Esophagus squamous epithelium (tissue), 5 donors: ENCODE measurements at regions not wholly inside any gene's neighbourhood (a gene's known extent, or its start where the extent isn't known, plus 50 kb on each side); places are given as distances from the start of the nearest gene placed in this dataset.

Experiments
- DNase-seq: peaks from one replicate; lab custom pipeline; 2025; lab: John Stamatoyannopoulos, UW
- H3K27ac ChIP-seq, 4 donors: fragments of 200-600 bp; sonication (generic); one replicate each; pipeline ENCODE4 v1.5.1; 2016 to 2019; ENCODE audit warnings: mild to moderate bottlenecking in 1 of 4
- H3K27me3 ChIP-seq, 4 donors: fragments of 200-600 bp; sonication (generic); 1 replicate in 3 of 4; 2 replicates in 1 of 4; pipeline versions ENCODE4 v1.5.1 to v1.6.0; 2017 to 2021; ENCODE audit warnings: antibody characterized with exemption in 1 of 4
- H3K36me3 ChIP-seq, 3 donors: fragments of 200-600 bp; sonication (generic); one replicate each; pipeline ENCODE4 v1.5.1; 2016 to 2019
- H3K4me1 ChIP-seq, 3 donors: fragments of 200-600 bp; sonication (generic); one replicate each; pipeline ENCODE4 v1.5.1; 2017 to 2019
- H3K4me3 ChIP-seq, 4 donors: fragments of 200-600 bp; sonication (generic); 1 replicate in 3 of 4; 2 replicates in 1 of 4; pipeline ENCODE4 v1.5.1; 2016 to 2019; ENCODE audit warnings: mild to moderate bottlenecking in 2 of 4, moderate library complexity in 1 of 4
- H3K9me3 ChIP-seq, 3 donors: fragments of 200-600 bp; sonication (generic); one replicate each; pipeline ENCODE4 v1.5.1; 2016 to 2019
- POLR2A ChIP-seq, 4 donors: fragments of 450-650 bp; IDR thresholded peaks; one replicate each; pipeline ENCODE4 v1.6.1; 2017; ENCODE audit warnings: antibody characterized with exemption in 4 of 4, mild to moderate bottlenecking in 4 of 4, moderate library complexity in 3 of 4
- WGBS, 2 donors: methylation state at CpG; one replicate each; pipeline ENCODE4 v1.1.5; 2018; 5-methylcytosine and 5-hydroxymethylcytosine counted together
- intact Hi-C: fragments of 100-400 bp; cut with DNase I; formaldehyde crosslinking; loops from one replicate; pipeline ENCODE4 v1.15.0; 2022
- TF ChIP-seq, protein P1 (sequence below), 6 experiments: fragments of 450-650 bp in 4 of 6; fragments of 200-600 bp in 2 of 6; sonication (generic) in 2 of 6; IDR thresholded peaks; one replicate each; pipeline ENCODE4 v1.5.1; 2016 to 2019; ENCODE audit warnings: antibody characterized with exemption in 6 of 6, mild to moderate bottlenecking in 4 of 6, moderate library complexity in 4 of 6
- donor health status: DM: yes; HTN: yes; CAD: no.

DNA sequence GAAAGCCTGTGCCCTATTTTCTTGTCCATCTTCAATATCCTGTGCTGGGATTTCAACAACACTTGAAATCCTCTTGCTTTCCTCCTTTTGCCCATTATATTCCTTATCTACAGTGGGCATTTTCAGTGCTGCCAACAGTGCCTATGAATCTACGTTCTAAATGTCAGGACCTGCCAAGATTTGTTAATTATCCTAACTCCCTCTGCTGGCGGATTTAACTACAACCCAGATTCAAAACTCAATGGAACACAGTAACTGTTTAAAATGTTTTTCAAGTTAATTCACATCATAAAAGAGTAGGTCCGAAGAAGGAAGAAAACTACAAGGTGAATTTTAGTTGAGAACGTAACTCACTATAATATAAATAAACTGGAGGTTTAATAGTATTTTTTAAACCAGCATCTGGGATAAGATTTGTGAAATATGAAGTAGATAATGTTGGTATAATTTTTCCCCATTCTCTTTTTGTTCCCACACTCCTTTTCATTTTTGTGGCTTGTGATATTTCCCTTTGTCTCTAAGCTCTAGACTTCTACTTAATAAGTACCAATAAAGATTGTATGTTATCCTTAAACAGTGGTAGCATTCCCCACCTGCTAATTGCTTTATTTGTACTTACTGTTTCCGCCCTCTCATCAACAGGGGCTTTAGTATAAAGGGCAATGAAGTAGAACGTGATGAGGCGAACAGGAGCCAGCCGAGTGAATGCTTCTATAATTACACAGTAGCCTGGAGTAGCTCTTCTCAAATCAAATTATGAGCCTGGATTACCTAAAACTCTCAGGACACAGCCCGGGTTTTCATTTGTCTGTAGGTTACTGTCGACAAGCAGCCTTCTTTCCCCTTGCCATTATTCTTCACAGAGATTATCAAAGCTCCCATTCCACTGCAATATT, 302.5 kb upstream of the ATP11B start:
- 48 to 53% methylated on average over 10 of the region's 10 CpGs for WGBS, 2 donors
- Histone ChIP-seq H3K9me3 (no peaks in the 10 kb centered on the region), H3K36me3 (no peaks in the 10 kb centered on the region), H3K27me3 (no peaks in the 10 kb centered on the region), H3K4me1 (peaks cover 0 to 28% (median 15%) of the 10 kb centered on the region in 3 donors), H3K4me3 (no peak overlapping the region), H3K27ac (no peak overlapping the region)
- no peak for TF ChIP-seq POLR2A (IDR thresholded peaks at IDR 0.05)
- TF ChIP-seq, protein P1, sequence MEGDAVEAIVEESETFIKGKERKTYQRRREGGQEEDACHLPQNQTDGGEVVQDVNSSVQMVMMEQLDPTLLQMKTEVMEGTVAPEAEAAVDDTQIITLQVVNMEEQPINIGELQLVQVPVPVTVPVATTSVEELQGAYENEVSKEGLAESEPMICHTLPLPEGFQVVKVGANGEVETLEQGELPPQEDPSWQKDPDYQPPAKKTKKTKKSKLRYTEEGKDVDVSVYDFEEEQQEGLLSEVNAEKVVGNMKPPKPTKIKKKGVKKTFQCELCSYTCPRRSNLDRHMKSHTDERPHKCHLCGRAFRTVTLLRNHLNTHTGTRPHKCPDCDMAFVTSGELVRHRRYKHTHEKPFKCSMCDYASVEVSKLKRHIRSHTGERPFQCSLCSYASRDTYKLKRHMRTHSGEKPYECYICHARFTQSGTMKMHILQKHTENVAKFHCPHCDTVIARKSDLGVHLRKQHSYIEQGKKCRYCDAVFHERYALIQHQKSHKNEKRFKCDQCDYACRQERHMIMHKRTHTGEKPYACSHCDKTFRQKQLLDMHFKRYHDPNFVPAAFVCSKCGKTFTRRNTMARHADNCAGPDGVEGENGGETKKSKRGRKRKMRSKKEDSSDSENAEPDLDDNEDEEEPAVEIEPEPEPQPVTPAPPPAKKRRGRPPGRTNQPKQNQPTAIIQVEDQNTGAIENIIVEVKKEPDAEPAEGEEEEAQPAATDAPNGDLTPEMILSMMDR (IDR thresholded peaks at IDR 0.05), result peak in 5 of 6 experiments; percentile 28 to 65 (median 44)
- no peak for DNase-seq
- intact Hi-C loops, result no loop called here

DNA sequence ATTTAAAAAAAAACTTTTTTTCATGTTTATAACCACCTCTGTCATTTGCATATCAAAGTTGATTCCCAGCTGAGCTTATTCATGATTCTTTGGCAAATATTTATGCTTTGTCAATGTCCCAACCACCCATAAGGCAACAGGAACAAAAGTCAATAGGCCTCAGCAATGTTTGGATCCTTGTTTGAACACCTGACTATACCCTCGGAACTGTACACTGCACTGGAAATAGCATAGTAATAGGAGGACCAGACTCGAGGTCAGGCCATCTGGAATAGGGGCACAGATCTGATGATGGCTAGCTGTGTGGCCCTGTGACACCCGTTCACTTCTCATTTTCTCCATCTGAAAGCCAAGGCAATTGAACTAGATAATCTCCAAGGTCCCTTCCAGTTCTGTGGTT, 301.7 kb upstream of the ATP11B start:
- H3K4me1 ChIP-seq, result peaks cover 0 to 21% (median 12%) of the 10 kb centered on the region in 3 donors
- no peaks in the 10 kb centered on the region for H3K27me3 ChIP-seq
- no peaks in the 10 kb centered on the region for H3K36me3 ChIP-seq
- intact Hi-C loops, result no loop called here
- WGBS, 2 donors, result 69 to 76% methylated on average over 3 of the region's 3 CpGs
- H3K27ac ChIP-seq, result no peak overlapping the region
- no peaks in the 10 kb centered on the region for H3K9me3 ChIP-seq
- TF ChIP-seq, protein P1 (IDR thresholded peaks at IDR 0.05), result no peak
- no peak for TF ChIP-seq POLR2A (IDR thresholded peaks at IDR 0.05)
- no peak overlapping the region for H3K4me3 ChIP-seq
- DNase-seq, result no peak

DNA sequence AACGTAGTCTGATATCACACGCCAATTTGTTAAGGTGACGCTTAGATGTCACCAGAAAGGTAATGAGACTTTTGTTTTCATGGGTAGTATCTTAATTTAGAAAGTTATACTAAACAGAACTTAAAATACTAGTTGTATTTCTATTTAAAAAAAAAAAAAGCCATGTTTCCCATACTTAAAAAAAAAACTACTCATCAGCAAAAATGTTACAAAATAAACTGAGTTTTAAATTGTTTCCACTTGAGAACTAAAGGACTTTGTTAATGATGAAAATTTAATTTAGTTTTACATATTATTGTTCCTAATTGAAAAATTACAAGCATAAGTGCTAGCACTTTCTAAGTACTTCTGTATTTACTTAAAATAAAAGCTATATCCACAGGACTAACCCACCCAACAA, 300.8 kb upstream of the ATP11B start:
- Histone ChIP-seq H3K27me3 (no peaks in the 10 kb centered on the region), H3K36me3 (no peaks in the 10 kb centered on the region), H3K9me3 (no peaks in the 10 kb centered on the region), H3K4me1 (peaks cover 0 to 11% (median 2%) of the 10 kb centered on the region in 3 donors), H3K27ac (no peak overlapping the region), H3K4me3 (no peak overlapping the region)
- no peak for TF ChIP-seq POLR2A (IDR thresholded peaks at IDR 0.05)
- TF ChIP-seq, protein P1 (IDR thresholded peaks at IDR 0.05), result no peak
- WGBS, 2 donors, result 92 to 99% methylated on average over 3 of the region's 3 CpGs
- intact Hi-C loops, result no loop called here
- no peak for DNase-seq

DNA sequence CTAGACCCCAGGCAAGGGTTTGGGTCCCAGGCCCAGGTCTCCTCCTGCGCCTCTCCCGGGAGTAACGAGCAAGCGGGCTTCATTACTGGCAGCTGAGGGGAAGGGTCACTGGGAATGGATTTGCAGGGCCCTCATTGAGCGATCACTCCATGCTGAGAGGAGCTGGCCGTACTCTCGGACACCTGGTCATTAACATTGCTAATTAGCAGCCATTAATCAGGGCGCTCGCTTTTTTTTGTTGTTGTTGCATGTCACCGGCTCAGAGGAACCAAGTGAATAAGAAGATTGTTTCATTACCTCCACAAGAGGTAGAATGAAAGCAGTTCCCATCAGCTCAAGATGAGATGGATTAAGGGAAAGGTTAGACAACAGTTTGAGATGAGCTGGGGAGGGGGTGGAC, 293.0 kb upstream of the ATP11B start:
- no peak for DNase-seq
- TF ChIP-seq POLR2A (IDR thresholded peaks at IDR 0.05), result no peak
- TF ChIP-seq, protein P1 (IDR thresholded peaks at IDR 0.05), result no peak
- intact Hi-C loops, result no loop called here
- H3K27ac ChIP-seq, result no peak overlapping the region
- no peaks in the 10 kb centered on the region for H3K27me3 ChIP-seq
- no peaks in the 10 kb centered on the region for H3K36me3 ChIP-seq
- no peaks in the 10 kb centered on the region for H3K9me3 ChIP-seq
- no peak overlapping the region for H3K4me3 ChIP-seq
- 76 to 85% methylated on average over 5 to 8 of the region's 10 CpGs for WGBS, 2 donors
- no peaks in the 10 kb centered on the region for H3K4me1 ChIP-seq

DNA sequence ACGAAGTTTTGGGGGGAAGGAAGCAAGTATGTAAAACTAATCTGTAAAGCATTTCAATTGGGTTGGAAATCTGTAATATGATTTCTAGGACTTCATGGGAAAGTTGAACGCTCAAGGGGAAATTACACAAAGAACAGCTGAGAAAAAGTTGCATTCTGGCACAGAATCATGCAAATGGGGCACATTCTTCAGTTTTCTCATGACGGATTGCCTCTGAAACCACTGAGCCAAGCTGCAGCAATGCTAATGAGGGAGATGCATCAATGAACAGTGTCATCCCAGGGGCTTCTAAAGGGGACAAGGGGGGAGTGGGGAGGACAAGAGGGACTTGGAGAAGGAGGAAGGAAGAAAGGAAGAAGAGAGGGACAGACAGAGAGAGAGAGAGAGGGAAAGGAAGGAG, 291.4 kb upstream of the ATP11B start:
- Histone ChIP-seq H3K9me3 (no peaks in the 10 kb centered on the region), H3K27me3 (no peaks in the 10 kb centered on the region), H3K27ac (no peak overlapping the region), H3K4me1 (no peaks in the 10 kb centered on the region), H3K36me3 (no peaks in the 10 kb centered on the region), H3K4me3 (no peak overlapping the region)
- no peak for DNase-seq
- TF ChIP-seq POLR2A (IDR thresholded peaks at IDR 0.05), result no peak
- TF ChIP-seq, protein P1 (IDR thresholded peaks at IDR 0.05), result no peak
- 37 to 41% methylated on average over 3 of the region's 3 CpGs for WGBS, 2 donors
- intact Hi-C loops, result no loop called here
